GM18861 (cell line): ENCODE measurements at regions not wholly inside any gene's neighbourhood (a gene's known extent, or its start where the extent isn't known, plus 50 kb on each side); places are given as distances from the start of the nearest gene placed in this dataset.

ENCODE experiments used
- ATAC-seq: cut with Tn5 transposase; IDR thresholded peaks from one replicate; pipeline ENCODE4 v1.9.1; 2021; ENCODE audit not compliant: unreplicated experiment

GRCh38 chr1:244219149-244219548 lies 168.1 kb downstream of the ZBTB18 start:
- no peak for ATAC-seq

GRCh38 chr1:244219802-244220201 lies 168.7 kb downstream of the ZBTB18 start:
- ATAC-seq = no peak

- ATAC-seq = no peak
Measured at GRCh38 chr1:244220410-244220809, 169.3 kb downstream of the ZBTB18 start.

- no peak for ATAC-seq
Measured at GRCh38 chr1:244221991-244222390, 170.9 kb downstream of the ZBTB18 start.

GRCh38 chr1:244224487-244225430 lies 173.7 kb downstream of the ZBTB18 start:
- no peak for ATAC-seq

GRCh38 chr1:244226435-244226834 lies 175.4 kb downstream of the ZBTB18 start:
- no peak for ATAC-seq

GRCh38 chr1:244230470-244230869 lies 179.4 kb downstream of the ZBTB18 start:
- ATAC-seq = no peak

GRCh38 chr1:244231193-244231571 lies 180.1 kb downstream of the ZBTB18 start:
- no peak for ATAC-seq

- ATAC-seq = no peak
Measured at GRCh38 chr1:244231572-244232315, 180.7 kb downstream of the ZBTB18 start.

GRCh38 chr1:244234009-244234643 lies 183.0 kb downstream of the ZBTB18 start:
- ATAC-seq = no peak

- no peak for ATAC-seq
Measured at GRCh38 chr1:244235157-244235556, 184.1 kb downstream of the ZBTB18 start.

GRCh38 chr1:244236101-244236500 lies 185.0 kb downstream of the ZBTB18 start:
- ATAC-seq = no peak

- no peak for ATAC-seq
Measured at GRCh38 chr1:244236721-244237120, 185.6 kb downstream of the ZBTB18 start.

GRCh38 chr1:244237445-244237844 lies 186.4 kb downstream of the ZBTB18 start:
- peak; percentile 55 for ATAC-seq

GRCh38 chr1:244239261-244239770 lies 188.2 kb downstream of the ZBTB18 start:
- ATAC-seq = peak; percentile 44

- no peak for ATAC-seq
Measured at GRCh38 chr1:244241438-244241837, 190.4 kb downstream of the ZBTB18 start.

GRCh38 chr1:244242446-244242845 lies 191.4 kb downstream of the ZBTB18 start:
- no peak for ATAC-seq

GRCh38 chr1:244246334-244246733 lies 195.3 kb downstream of the ZBTB18 start:
- ATAC-seq = no peak

GRCh38 chr1:244248426-244248825 lies 197.3 kb downstream of the ZBTB18 start:
- no peak for ATAC-seq

GRCh38 chr1:244252211-244252610 lies 199.5 kb downstream of the ADSS2 start:
- no peak for ATAC-seq

- no peak for ATAC-seq
Measured at GRCh38 chr1:244254467-244254866, 197.2 kb downstream of the ADSS2 start.
